ENCODE measurements at regions not wholly inside any gene's neighbourhood (a gene's known extent, or its start where the extent isn't known, plus 50 kb on each side); places are given as distances from the start of the nearest gene placed in this dataset.

- Mint-ChIP-seq H3K4me1 (peaks cover 17 to 25% of the 10 kb centered on the region in 2 experiments), H3K27me3 (ENCODE audit: low read depth) (no peaks in the 10 kb centered on the region), H3K9me3 (no peaks in the 10 kb centered on the region), H3K36me3 (ENCODE audit: insufficient read depth in 1 of 3, low read depth in 3 of 3) (no peaks in the 10 kb centered on the region), H3K27ac (0 out of 7 replicates have a peak overlapping the region, but pooled peaks of 1 of the 3 experiments have one; percentile 8), H3K4me3 (no peak overlapping the region)
- Histone ChIP-seq H3K14ac (ENCODE audit: insufficient read depth, low read length) (no peak overlapping the region), H3K79me1 (ENCODE audit: insufficient read depth, low read depth, low read length, poor library complexity, severe bottlenecking) (no peaks in the 10 kb centered on the region), H2AK5ac (ENCODE audit: insufficient read length, low read length) (no peak overlapping the region), H2BK20ac (ENCODE audit: low read depth, low read length, poor library complexity, severe bottlenecking) (no peak overlapping the region), H3T11ph (ENCODE audit: low read length) (no peak overlapping the region), H4K91ac (ENCODE audit: insufficient read length, low read depth, low read length) (no peak overlapping the region), H4K20me1 (ENCODE audit: control insufficient read depth, insufficient read depth, insufficient read length) (no peaks in the 10 kb centered on the region), H3K18ac (ENCODE audit: insufficient read length, low read depth, low read length) (no peak overlapping the region), H3K9me3 (ENCODE audit: control insufficient read depth, low read depth, low read length) (no peaks in the 10 kb centered on the region), H3K56ac (ENCODE audit: insufficient read length, low read depth, low read length) (no peak overlapping the region), H3K23ac (ENCODE audit: insufficient read length, low read depth, low read length) (no peak overlapping the region), H3K27me3 (ENCODE audit: insufficient read depth, low read length) (no peaks in the 10 kb centered on the region), H3K27ac (ENCODE audit: insufficient read length, low read depth, low read length) (no peak overlapping the region), H3K4ac (ENCODE audit: low read depth, low read length) (no peak overlapping the region), H3K23me2 (ENCODE audit: insufficient read length, low read depth, low read length, poor library complexity, severe bottlenecking) (no peaks in the 10 kb centered on the region), H3K9ac (ENCODE audit: extremely low read depth, insufficient read length, low read length) (no peak overlapping the region), H2AFZ (ENCODE audit: low read length) (no peak overlapping the region), H3K4me1 (ENCODE audit: insufficient read depth, low read length) (peaks cover 8% of the 10 kb centered on the region), H3K79me2 (ENCODE audit: insufficient read depth, low read length) (no peaks in the 10 kb centered on the region), H4K5ac (ENCODE audit: insufficient read length, low read depth, low read length) (no peak overlapping the region), H3K4me2 (ENCODE audit: insufficient read depth, insufficient read length, low read length) (no peak overlapping the region), H2BK15ac (ENCODE audit: low read depth, low read length) (no peak overlapping the region), H2BK12ac (ENCODE audit: insufficient read length, low read depth, low read length) (no peak overlapping the region), H2BK120ac (ENCODE audit: low read depth, low read length, poor library complexity, severe bottlenecking) (no peak overlapping the region), H2BK5ac (ENCODE audit: insufficient read length, low read length) (no peak overlapping the region), H4K8ac (replicated peaks; ENCODE audit: insufficient read length, low read depth, low read length) (no peak overlapping the region)
- TF ChIP-seq CTCF (conservative IDR thresholded peaks at IDR 0.05) = no peak
- WGBS (ENCODE audit: extremely low coverage, insufficient read length, low lambda C conversion rate) = no CpG with 5 or more reads among the region's 1 CpG
- no peak for DNase-seq
These were observed 221.6 kb downstream of the CD83 start for GRCh38 chr6:14339172-14339571.
